ENCODE measurements at regions not wholly inside any gene's neighbourhood (a gene's known extent, or its start where the extent isn't known, plus 50 kb on each side); places are given as distances from the start of the nearest gene placed in this dataset.

- TF ChIP-seq REST (IDR thresholded peaks at IDR 0.05; ENCODE audit: insufficient read depth in 1 of 2, low read depth in 2 of 2, low read length in 2 of 2): no peak
- no peak for TF ChIP-seq TAF1 (IDR thresholded peaks at IDR 0.05; ENCODE audit: borderline replicate concordance, insufficient read depth, low read length)
- TF ChIP-seq POLR2AphosphoS5 (IDR thresholded peaks at IDR 0.05; ENCODE audit: low read depth, low read length): no peak
- TF ChIP-seq SIN3A (IDR thresholded peaks at IDR 0.05; ENCODE audit: borderline replicate concordance, insufficient read depth, low read length): no peak
Observed at GRCh38 chr10:58072634-58073033, 195.1 kb downstream of the IPMK start.

Data from PFSK-1 (cell line).